ENCODE measurements at regions not wholly inside any gene's neighbourhood (a gene's known extent, or its start where the extent isn't known, plus 50 kb on each side); places are given as distances from the start of the nearest gene placed in this dataset.

DNA sequence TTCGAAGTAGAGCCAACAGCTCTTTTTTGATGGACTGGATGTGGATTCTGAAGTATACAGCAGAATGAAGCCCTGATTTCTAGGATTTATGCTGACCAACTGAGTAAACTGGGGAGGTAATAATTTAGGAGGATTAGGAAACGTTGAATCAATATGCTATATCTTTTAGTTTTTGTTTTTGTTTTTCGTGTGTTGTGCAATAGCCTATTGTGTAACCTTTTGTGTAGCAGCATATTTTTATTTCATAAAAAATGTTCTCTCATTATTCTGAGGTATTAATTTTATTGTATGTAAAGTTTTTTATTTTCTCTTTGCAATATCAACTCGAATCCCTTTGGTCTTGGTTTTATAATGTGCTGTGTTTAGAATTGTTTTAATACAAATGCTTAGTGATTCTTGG is 902.3 kb downstream of the EFNA5 start:
- H3K4me1 Mint-ChIP-seq, result no peaks in the 10 kb centered on the region
- Histone ChIP-seq H3K27ac (ENCODE audit: insufficient read length, low read depth, low read length) (no peak overlapping the region), H3K9me3 (ENCODE audit: control insufficient read depth, low read depth, low read length) (no peaks in the 10 kb centered on the region), H3K4me1 (ENCODE audit: insufficient read depth, low read length) (no peaks in the 10 kb centered on the region), H2BK20ac (ENCODE audit: low read depth, low read length, poor library complexity, severe bottlenecking) (no peak overlapping the region), H3K23ac (ENCODE audit: insufficient read length, low read depth, low read length) (no peak overlapping the region), H3K4me2 (ENCODE audit: insufficient read depth, insufficient read length, low read length) (no peak overlapping the region), H3K14ac (ENCODE audit: insufficient read depth, low read length) (no peak overlapping the region), H4K5ac (ENCODE audit: insufficient read length, low read depth, low read length) (no peak overlapping the region), H2AK5ac (ENCODE audit: insufficient read length, low read length) (no peak overlapping the region), H3K79me1 (ENCODE audit: insufficient read depth, low read depth, low read length, poor library complexity, severe bottlenecking) (no peaks in the 10 kb centered on the region), H3K4ac (ENCODE audit: low read depth, low read length) (no peak overlapping the region), H3K79me2 (ENCODE audit: insufficient read depth, low read length) (no peaks in the 10 kb centered on the region), H4K20me1 (ENCODE audit: control insufficient read depth, insufficient read depth, insufficient read length) (no peaks in the 10 kb centered on the region), H2BK12ac (ENCODE audit: insufficient read length, low read depth, low read length) (no peak overlapping the region), H4K8ac (replicated peaks; ENCODE audit: insufficient read length, low read depth, low read length) (no peak overlapping the region), H2BK5ac (ENCODE audit: insufficient read length, low read length) (no peak overlapping the region), H2BK120ac (ENCODE audit: low read depth, low read length, poor library complexity, severe bottlenecking) (no peak overlapping the region), H2AFZ (ENCODE audit: low read length) (no peak overlapping the region), H2BK15ac (ENCODE audit: low read depth, low read length) (no peak overlapping the region), H3K9ac (ENCODE audit: extremely low read depth, insufficient read length, low read length) (no peak overlapping the region), H3K56ac (ENCODE audit: insufficient read length, low read depth, low read length) (no peak overlapping the region), H3T11ph (ENCODE audit: low read length) (no peak overlapping the region), H3K18ac (ENCODE audit: insufficient read length, low read depth, low read length) (no peak overlapping the region), H4K91ac (ENCODE audit: insufficient read length, low read depth, low read length) (no peak overlapping the region), H3K27me3 (ENCODE audit: insufficient read depth, low read length) (no peaks in the 10 kb centered on the region), H3K23me2 (ENCODE audit: insufficient read length, low read depth, low read length, poor library complexity, severe bottlenecking) (no peaks in the 10 kb centered on the region)
- no peaks in the 10 kb centered on the region; a peak in 1 of 7 replicates for H3K36me3 Mint-ChIP-seq (ENCODE audit: insufficient read depth in 1 of 3, low read depth in 3 of 3)
- no peak overlapping the region for H3K27ac Mint-ChIP-seq
- H3K27me3 Mint-ChIP-seq (ENCODE audit: low read depth), result no peaks in the 10 kb centered on the region
- peaks cover 0 to 3% of the 10 kb centered on the region in 2 experiments; a peak in 3 of 5 replicates for H3K9me3 Mint-ChIP-seq
- TF ChIP-seq, protein P1, sequence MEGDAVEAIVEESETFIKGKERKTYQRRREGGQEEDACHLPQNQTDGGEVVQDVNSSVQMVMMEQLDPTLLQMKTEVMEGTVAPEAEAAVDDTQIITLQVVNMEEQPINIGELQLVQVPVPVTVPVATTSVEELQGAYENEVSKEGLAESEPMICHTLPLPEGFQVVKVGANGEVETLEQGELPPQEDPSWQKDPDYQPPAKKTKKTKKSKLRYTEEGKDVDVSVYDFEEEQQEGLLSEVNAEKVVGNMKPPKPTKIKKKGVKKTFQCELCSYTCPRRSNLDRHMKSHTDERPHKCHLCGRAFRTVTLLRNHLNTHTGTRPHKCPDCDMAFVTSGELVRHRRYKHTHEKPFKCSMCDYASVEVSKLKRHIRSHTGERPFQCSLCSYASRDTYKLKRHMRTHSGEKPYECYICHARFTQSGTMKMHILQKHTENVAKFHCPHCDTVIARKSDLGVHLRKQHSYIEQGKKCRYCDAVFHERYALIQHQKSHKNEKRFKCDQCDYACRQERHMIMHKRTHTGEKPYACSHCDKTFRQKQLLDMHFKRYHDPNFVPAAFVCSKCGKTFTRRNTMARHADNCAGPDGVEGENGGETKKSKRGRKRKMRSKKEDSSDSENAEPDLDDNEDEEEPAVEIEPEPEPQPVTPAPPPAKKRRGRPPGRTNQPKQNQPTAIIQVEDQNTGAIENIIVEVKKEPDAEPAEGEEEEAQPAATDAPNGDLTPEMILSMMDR (conservative IDR thresholded peaks at IDR 0.05), result no peak
- no peak overlapping the region for H3K4me3 Mint-ChIP-seq
- no peak for DNase-seq
- no CpG with 5 or more reads among the region's 4 CpGs for WGBS (ENCODE audit: extremely low coverage, insufficient read length, low lambda C conversion rate)
